SKM-1 treated with dmso at 0.1 percent for 144 hours (cell line): ENCODE measurements at regions not wholly inside any gene's neighbourhood (a gene's known extent, or its start where the extent isn't known, plus 50 kb on each side); places are given as distances from the start of the nearest gene placed in this dataset.

Experiments used
- DNase-seq: peaks from one replicate; lab custom pipeline; 2025; ENCODE audit not compliant: unreplicated experiment; lab: John Stamatoyannopoulos, UW

DNA sequence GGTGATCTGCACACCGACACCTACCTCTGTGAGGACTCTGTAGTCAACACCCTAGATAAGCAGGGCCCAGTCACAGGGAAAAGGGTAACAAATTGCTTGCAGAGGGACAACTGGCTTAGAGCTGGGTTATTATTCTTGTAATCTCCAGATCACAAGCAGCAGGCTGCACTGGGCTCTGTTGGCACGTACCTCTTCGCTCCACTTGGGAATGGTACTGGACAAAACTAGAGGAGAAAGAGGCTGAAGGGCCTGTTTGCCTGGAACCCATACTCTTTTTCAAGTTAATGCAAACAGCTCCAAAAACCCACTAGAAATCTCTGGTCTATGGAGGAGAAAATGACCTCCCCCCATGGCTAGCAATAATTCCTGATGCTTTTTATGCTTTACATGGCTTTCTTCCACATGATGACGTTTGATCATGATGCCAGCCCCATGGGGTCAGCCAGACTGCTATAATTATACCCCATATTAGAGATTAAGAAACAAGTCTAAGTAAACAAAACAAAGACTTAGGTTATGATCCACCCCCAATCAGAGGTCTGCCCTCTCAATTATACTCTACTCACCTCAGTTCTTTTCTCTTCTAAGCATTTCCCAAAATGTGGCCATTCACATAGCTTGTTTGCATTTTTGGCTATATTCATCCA is 190.0 kb downstream of the UNC5CL start:
- DNase-seq: no peak

DNA sequence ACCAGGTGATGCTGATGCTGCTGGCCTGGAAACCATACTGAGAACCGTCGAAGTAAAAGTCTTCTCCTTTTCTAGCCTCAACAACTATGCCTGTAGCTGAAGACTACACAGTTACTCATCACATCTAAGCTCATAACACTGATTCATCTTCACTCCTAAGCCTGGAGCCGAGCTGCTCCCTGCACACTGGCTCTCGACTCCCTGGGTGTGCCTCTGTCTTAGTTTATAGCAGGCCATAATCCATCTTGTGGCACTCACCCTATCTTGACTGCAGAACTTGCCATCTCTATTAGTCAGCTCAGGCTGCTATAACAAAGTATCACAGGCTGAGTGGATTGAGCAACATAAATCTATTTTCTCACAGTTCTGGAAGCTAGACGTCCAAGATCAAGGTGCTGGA is 191.0 kb downstream of the UNC5CL start:
- no peak for DNase-seq

DNA sequence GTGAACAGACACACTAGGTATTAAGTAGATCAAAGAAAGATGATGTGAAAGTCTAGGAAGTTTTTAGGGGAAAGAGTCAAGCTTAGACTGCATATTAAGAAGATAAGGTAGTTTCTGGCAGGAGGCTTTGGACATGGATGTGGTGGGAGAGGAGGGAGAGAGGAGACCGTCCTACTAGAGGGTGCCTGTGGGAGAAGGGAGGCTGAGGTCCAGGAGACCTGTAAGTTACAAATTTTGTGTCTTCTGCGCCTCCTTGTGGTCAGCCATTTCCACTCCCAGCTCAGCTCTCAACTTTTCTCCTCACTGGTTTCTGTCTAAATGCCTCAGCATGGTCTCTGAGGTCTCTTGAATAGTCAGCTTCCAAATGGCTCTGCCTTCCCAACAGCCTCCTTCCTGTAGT is 193.5 kb downstream of the UNC5CL start:
- DNase-seq: peak; percentile 57

DNA sequence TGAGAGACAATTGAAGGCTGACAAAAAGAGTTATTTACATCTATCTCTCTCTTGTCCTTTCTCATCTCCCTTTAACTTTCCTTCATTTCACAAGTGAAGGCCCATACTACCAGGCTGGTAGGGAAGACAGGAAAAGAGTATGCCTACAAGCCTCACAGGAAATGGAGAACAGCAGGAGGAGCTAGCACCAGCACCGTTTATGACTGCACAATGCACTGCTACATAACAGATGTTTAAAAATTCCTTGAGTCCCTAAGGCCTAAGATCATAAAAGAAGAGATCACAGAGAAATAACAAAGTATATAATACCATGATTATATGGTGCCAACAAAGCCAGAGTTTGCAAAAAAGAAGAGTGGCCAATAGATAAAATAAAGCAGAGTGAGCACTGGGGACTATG is 194.8 kb downstream of the UNC5CL start:
- DNase-seq: no peak

DNA sequence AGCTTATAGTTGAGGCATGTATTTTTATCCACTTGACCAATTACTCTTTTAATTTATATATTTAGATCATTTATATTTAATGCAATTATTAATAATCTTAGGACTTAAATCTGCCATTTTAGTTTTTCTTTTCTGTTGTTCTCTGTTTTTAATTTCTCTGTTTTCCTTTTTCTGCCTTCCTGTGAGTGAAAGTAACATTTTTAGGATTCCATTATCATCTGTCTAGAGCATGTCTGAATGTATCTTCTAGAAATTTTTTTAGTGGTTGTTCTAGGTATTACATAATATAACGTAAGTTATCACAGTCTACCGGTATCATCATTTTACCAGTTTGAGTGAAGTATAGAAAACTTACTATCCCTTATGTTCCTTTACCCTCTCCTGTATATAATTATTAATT is 197.3 kb downstream of the UNC5CL start:
- DNase-seq: no peak

DNA sequence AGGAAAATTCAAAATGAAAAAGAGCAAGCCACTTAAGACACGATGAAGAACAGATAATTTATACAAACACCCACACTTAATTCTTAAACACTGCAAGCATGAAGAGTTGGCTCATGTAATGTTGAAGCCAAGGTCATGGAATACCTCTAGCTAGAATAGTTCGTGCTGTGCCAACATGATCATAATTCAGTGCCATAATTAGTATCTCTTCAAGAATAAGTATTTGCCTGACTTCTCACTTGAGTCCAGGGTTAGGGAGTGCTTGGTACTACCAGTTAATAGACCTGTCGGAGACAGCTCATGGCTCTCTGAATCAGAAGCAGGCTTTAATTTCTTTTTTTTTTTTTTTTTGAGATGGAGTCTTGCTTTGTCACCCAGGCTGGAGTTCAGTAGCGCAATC is 206.3 kb downstream of the UNC5CL start:
- DNase-seq: no peak

DNA sequence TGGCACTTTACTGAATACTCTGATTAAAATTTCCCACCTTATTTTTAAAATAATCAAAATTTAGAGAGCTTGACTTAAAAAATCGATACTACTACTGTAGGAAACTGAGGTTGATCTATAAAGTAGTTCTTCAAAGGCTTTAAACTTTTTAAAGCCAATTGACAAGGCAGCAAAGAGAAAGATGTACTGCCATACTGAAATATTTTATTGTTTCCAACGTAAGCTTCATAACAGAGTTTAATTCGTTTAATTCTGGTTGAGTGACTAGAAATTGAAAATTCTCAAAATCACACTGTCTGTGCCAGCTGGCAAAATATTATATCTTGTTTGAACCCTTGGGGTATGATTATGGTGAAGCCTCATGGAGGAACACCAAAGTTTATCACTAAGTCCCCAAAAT is 207.6 kb downstream of the UNC5CL start:
- DNase-seq: no peak

DNA sequence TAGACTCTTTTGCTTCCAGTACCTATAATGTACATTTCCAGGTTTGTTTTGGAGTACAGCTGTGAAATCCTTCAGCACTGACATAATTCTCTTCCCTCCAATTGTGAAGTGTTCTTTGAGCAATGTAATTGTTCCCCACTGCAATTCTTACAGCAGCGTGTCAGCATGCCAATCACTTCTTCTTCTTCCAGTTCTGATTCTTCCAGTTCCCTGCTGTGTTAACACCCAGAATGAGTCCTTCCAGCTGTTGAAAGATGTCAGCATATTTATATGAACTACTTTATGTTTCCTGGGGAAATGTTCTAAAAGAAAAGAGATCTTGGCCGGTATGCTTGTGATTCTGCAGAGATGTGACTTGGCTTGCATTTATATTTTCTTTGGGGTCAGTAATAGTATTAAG is 213.9 kb downstream of the UNC5CL start:
- DNase-seq: no peak

DNA sequence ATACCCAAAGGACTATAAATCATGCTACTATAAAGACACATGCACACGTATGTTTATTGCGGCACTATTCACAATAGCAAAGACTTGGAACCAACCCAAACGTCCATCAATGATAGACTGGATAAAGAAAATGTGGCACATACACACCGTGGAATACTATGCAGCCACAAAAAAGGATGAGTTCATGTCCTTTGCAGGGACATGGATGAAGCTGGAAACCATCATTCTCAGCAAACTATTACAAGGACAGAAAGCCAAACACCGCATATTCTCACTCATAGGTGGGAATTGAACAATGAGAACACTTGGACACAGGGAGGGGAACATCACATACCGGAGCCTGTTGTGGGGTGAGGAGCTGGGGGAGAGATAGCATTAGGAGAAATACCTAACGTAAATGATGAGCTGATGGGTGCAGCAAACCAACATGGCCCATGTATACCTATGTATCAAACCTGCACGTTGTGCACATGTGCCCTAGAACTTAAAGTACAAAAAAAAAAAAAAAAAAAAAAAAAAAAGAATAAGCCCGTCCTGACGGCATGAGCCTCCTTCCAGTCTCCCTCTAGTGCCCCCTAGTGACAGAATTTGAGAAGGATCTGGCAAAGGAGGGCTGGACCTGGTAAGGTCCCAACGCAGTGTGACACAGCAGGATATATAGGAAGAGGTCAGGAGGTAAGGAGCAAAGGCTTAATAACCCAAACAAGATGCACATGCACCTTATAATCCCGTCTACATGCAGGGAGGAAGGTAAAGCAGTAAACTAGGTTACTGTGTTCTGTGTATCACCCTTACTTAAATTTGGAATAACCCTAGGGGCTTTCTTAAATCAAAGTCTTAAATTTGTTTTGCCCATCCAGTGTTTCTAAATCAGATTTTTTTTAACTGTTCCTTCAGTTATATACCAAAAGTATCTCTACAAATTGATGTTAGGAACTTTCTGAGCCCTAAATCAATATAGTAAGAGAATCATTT is 214.8 kb downstream of the UNC5CL start:
- peak; percentile 10 for DNase-seq

DNA sequence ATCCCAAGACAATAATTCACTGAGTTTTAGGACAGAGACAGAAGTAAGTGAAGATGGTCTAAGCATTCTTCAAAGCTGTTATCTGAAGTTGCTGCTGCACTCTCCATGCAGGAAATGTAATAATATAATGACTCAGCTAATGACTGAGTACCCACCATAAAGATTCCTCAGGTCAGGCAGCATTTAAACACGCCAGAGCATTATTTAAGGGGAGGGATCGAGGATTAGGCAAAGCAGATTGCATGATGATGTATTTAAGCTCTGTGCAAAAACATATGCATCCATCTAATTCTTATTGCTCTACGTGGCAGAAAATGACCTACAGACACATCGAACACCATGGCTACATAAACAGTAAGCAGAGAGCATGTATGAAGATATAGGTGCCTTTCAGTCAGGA is 216.4 kb downstream of the UNC5CL start:
- DNase-seq: no peak

DNA sequence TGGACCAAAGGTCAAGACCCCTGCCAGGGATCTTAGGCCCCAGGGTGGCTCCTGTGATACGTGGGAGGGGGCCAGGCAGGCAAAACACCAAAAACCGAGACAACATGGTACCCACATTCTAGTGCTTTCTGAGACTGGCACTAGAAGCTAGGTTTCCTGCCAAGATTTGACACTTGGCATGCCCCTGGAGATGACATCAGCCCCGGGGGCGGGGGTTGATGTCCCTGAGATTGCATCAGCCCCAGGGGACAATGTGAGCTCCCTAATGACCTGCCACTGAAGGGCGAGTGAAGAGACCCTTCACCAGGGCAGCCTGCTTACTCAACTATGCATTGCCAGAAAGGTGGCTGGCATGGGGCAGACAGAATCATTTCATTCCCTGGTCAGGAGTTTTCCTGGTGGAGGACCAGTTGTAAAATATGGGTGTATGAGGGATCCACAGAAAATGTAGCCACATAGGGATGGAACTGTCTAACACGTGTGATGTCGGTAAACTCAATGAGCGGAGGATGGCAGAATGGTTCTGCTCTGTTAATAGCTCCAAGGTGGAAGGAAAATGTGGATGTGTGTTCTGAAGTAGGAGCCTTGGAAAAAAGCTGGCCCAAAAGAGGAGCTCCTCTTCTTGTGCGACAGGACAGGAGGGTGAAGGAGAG is 219.7 kb downstream of the UNC5CL start:
- no peak for DNase-seq

DNA sequence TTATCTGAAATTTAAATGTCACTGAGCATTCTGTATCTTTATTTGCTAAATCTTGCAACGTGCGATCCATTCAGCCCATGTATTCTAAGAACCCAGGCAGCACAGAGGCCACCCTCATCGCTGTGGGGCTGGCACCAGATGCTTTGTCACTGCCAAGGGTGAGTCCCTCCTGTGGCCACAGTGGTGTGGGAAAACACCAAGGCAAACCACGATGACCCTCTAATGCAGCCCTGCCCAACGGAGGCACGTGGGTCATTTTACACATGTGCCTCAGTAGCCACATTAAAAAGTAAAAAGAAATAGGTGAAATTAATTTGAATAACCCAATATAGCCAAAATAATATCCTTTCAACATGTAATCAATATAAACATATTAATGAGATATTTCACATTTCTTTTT is 221.7 kb downstream of the UNC5CL start:
- DNase-seq: no peak

DNA sequence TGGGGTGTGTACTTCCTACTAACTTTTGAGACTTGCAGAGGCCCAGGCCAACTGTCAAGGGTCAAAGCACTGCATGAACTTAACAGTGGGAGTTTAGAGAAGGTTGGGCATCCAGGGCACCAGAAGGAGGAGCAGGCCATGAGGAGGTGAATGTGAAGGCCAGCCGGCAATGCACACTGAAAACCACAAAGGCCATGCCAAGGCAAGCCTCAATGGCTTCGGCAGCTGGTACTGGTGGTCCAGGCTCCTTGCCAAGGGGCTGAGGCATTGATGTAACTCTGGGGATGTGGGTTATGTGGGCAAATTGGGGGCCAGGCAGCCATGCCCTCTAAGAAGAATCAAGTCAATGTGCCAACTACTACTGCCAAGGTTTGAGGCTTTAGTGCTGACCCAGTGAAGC is 222.4 kb downstream of the UNC5CL start:
- DNase-seq: no peak

DNA sequence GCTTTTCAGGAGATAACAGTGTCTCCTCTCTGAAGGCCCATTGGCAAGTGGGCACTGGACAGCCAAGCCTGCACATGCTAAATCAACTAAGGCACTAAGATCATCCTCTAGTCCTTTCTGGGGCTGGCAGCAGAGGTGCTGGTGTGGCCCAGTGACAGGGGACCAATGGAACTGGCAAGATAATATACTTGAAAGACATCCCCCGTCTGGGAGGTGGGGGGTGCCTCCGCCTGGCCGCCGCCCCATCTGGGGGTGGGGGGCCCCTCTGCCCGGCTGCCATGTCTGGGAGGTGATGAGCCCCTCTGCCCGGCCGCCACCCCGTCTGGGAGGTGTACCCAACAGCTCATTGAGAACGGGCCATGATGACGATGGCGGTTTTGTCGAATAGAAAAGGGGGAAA is 223.3 kb downstream of the UNC5CL start:
- no peak for DNase-seq

DNA sequence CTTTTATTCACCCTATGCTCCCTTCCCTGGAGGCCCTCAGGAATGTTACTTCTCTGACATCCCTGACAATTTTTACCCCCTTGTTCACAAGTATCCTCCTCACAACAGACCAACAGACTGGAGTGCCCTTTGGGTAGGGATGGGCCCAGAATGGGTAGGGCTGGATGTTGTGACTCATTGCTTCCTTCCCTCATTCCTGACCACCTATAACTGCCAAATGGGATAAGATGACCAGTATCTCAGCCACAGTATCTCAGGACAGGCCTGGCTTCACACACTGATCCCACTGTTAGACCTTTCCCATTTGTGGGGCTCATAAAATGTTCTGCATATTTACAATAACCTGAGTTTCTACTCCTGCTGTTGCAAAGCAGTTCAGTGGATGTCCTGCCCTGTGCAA is 223.0 kb upstream of the LRFN2 start:
- DNase-seq: no peak

DNA sequence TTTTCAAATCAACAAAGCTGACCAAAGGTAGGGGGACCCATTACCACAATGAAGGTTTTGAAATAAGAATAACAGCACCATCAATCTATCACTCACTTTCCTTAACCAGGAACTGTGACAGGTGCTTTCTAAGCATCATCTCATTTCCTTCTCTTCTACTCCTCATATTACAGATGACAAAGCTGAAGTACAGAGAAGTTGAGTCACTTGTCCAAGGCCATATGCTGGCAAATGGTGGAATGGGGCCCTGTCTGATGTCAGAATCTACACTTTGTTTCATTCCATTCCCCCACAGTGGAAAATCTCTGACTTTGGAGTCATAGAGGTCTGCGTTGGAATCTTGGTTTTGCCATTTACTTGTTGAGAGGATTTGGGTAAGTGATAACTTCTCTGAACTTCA is 222.5 kb upstream of the LRFN2 start:
- no peak for DNase-seq

DNA sequence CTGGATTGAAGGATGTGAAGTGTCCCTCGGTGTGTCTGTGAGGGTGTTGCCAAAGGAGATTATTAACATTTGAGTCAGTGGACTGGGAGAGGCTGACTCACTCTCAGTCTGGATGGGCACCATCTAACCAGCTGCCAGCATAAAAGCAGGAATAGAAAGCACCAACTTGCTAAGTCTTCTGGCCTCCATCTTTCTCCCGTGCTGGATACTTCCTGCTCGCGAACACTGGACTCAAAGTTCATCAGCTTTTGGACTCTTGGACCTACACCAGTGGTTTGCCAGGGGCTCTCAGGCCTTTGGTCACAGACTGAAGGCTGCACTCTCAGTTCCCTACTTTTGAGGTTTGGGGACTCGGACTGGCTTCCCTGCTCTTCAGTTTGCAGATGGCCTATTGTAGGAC is 220.3 kb upstream of the LRFN2 start:
- DNase-seq: no peak

DNA sequence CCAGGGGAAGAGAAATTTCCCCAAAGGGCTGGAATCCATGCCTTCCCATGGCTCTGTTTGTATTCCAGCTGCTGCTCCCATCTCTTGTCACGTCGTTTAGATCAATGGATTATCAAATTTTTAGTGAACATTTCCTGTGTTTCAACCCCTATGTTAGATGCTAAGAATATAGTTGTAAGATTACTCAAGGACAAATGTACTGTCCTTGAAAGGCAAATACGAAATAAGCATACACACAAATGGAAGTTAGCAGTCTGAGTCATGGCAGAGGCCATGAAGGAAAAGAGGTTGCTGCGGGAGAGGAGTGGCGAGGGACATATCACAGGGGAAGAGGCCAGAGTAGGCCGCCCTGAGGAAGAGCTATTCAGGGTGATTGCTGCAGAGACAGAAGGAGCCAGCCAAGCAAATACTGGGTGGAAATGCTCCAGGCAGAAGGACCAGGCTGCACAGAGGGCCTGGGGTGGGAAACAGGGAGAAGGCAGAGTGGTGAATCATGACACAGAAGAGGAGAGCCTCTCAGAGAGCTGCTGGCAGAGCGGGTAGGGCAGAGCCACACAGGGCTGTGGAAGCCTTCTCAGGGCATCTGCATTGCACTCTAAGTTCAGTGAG is 219.2 kb upstream of the LRFN2 start:
- no peak for DNase-seq

DNA sequence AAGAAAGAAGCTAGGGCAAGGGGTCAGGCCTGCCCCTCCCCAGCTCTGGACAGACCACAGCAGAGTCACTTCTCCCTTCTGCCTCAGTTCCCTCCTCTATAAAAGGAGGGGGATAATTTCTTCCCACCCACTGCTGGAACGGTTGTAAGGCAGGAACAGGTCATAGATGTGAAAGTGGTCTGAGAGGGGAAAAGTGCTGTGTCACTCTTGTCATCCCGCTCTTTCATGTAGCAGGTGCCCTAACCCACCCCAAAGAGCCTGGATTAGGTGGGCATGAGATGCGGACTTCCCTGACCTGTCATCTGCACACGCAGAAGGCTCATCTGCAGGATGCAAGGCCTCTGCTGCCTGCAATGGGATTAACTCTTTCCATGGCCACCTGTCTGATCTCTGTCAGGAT is 218.2 kb upstream of the LRFN2 start:
- DNase-seq: no peak

DNA sequence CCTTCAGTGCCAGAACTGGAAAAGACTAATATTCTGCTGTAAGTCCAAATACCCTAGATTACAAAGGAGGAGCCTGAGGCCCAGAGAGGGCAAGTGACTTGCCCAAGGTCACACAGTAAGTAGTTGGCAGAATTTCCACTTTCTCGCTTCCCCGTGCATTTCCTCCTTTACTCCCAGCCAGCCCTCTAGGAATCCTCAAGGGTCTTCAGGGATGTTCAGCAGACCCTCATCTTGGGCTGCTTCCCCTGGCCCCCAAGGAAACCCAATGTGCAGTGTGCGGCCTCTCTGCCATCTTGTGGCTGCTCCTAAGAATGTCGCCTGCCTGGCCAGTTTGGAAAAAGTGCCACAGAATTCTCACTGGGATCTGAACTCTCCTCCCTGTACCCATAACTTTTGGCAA is 217.7 kb upstream of the LRFN2 start:
- no peak for DNase-seq

DNA sequence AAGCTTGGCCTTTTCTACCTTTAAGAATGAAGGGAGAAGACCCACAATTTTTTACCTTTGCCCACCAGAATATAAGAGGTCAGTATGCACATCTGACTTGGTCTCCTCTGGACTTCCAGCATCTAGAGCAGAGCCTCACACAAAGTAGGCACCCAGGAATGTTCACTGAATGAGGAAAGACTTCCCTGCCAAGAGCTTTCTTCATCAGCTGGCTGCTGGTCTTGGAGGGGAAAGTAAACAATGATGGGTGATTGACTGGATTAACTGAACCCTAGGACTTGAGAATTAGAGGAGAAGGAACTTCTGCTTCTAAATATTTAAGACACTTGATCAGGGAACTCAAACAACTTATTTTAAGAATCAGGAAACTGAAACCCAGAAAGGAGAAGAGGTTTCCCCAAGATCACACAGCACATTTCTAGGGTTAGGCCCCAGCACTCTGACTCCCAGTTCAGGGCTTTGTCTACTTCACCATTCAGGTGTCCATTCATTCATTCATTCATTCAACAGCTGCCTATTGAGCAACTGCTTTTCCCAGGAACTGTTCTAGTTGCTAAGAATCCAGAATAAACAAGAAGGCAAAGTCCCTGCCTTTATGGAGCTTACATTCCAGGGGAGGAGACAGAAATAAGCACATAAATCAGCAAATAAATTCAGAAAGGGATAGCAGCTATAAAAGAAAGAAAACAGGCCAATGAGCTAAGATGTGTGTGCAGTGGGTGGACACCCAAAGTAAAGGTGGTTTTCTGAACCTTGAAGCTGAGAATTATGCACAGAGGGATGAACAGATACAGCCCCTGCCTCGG is 216.9 kb upstream of the LRFN2 start:
- peak; percentile 24 for DNase-seq
